Glutamatergic neuron (in vitro differentiated cells): ENCODE measurements at regions not wholly inside any gene's neighbourhood (a gene's known extent, or its start where the extent isn't known, plus 50 kb on each side); places are given as distances from the start of the nearest gene placed in this dataset.
"Not testable (repeated sequence)": the region's sequence is repeated elsewhere in the genome, so short reads cannot be mapped to it uniquely, and the experiment has no call there.

Source experiments
- DNase-seq: peaks from one replicate; pipeline ENCODE4 v3.0.0; 2022
- H3K27ac Mint-ChIP-seq: one replicate; pipeline ENCODE4 v1.8.0; 2020; ENCODE audit warnings: mild to moderate bottlenecking, mixed read lengths, inconsistent platforms; ENCODE audit not compliant: unreplicated experiment
- H3K27me3 Mint-ChIP-seq: one replicate; pipeline ENCODE4 v1.8.0; 2020; ENCODE audit warnings: mild to moderate bottlenecking, moderate library complexity, mixed read lengths, inconsistent platforms; ENCODE audit not compliant: unreplicated experiment
- H3K36me3 Mint-ChIP-seq: one replicate; pipeline ENCODE4 v1.8.0; 2020; ENCODE audit warnings: mild to moderate bottlenecking, mixed read lengths, inconsistent platforms; ENCODE audit not compliant: unreplicated experiment
- H3K4me1 Mint-ChIP-seq: one replicate; pipeline ENCODE4 v1.8.0; 2020; ENCODE audit warnings: mild to moderate bottlenecking, low read depth, mixed read lengths, inconsistent platforms; ENCODE audit not compliant: unreplicated experiment
- H3K4me3 Mint-ChIP-seq: one replicate; pipeline ENCODE4 v1.8.0; 2020; ENCODE audit warnings: mild to moderate bottlenecking, mixed read lengths, inconsistent platforms; ENCODE audit not compliant: unreplicated experiment
- H3K9me3 Mint-ChIP-seq: one replicate; pipeline ENCODE4 v1.8.0; 2020; ENCODE audit warnings: mild to moderate bottlenecking, moderate library complexity, mixed read lengths, inconsistent platforms; ENCODE audit not compliant: unreplicated experiment
- TF ChIP-seq, protein P1 (sequence below): fragments of 200-600 bp; sonication (generic); IDR thresholded peaks from one replicate; pipeline ENCODE4 v1.5.0; 2021; ENCODE audit not compliant: partially characterized antibody, unreplicated experiment

DNA sequence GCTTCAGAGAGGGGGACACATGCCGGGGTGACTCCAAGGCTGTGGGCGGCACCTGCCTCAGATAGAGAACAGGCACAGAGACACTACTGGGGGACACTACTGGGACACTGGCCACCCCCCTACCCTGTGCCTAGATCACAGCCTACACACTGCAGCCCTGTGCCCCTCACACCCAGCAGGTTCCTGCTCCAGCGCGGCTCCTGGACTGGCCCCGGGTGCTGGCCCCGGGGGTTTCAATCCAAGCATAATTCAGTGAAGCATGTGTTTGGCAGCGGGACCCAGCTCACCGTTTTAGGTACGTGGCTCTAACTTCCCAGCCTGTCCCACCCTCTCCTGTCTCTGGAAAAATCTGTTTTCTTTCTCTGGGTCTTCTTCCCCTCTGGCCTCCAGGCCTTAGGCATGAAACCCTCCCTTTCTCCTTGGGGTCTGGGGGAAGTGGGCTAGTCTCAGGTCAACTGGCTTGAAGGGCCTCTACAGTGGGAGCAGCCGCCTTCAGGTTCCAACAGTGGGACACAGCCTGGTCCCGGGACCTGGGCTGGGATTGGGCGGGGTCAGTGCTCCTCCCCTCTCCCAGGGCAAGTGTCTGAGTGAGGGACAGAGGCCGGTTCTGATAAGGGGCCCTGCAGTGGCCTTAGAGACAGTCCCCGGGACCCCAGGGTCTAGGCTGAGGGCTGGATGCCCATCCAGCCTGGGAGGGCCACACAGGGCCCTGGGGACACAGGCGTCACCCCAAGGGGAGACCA, 98.8 kb downstream of the CRYBB2 start:
- no peak overlapping the region for H3K27ac Mint-ChIP-seq
- peaks cover 3% of the 10 kb centered on the region for H3K9me3 Mint-ChIP-seq
- DNase-seq, result no peak
- H3K36me3 Mint-ChIP-seq, result peaks cover 5% of the 10 kb centered on the region
- TF ChIP-seq, protein P1, sequence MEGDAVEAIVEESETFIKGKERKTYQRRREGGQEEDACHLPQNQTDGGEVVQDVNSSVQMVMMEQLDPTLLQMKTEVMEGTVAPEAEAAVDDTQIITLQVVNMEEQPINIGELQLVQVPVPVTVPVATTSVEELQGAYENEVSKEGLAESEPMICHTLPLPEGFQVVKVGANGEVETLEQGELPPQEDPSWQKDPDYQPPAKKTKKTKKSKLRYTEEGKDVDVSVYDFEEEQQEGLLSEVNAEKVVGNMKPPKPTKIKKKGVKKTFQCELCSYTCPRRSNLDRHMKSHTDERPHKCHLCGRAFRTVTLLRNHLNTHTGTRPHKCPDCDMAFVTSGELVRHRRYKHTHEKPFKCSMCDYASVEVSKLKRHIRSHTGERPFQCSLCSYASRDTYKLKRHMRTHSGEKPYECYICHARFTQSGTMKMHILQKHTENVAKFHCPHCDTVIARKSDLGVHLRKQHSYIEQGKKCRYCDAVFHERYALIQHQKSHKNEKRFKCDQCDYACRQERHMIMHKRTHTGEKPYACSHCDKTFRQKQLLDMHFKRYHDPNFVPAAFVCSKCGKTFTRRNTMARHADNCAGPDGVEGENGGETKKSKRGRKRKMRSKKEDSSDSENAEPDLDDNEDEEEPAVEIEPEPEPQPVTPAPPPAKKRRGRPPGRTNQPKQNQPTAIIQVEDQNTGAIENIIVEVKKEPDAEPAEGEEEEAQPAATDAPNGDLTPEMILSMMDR, result no peak
- peaks cover 5% of the 10 kb centered on the region for H3K27me3 Mint-ChIP-seq
- H3K4me1 Mint-ChIP-seq, result no peaks in the 10 kb centered on the region
- H3K4me3 Mint-ChIP-seq, result no peak overlapping the region

DNA sequence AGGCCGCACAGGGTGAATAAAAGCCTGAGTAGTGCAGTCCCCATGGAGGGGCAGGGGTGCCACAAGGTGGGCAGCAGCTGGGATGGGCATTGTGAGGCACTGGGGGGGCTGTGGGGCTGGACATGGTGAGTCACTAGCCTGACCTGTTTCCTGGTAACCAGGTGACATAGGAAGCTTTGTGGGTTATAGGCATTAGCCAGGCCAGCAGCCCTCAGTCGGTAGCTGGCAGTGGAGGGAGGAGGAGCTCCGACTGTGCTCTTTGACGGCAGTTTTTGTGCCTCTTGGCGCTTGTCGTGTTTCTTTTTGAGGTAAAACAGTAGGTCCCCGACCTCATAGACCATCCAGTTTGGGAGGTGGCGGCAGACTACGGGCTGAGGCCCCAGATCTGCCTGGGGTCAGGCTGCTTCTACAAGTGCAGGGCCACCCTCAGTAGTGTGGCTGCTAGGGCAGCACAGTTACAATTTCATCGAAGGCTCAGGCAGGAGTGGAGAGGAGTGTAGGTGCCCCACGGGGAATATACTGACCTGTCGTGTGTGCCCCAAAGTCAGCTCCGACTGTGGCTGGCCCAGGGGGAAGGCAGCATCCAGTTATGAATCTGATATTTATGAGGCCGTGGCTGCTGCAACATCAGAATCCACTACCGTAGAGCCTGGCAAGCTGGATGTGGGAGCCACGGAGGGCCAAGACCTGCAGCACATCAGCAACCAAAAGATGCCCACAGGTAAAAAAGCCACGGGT, 107.7 kb downstream of the CRYBB2 start:
- TF ChIP-seq, protein P1, result no peak
- Mint-ChIP-seq H3K36me3 (no peaks in the 10 kb centered on the region), H3K9me3 (no peaks in the 10 kb centered on the region), H3K27me3 (no peaks in the 10 kb centered on the region), H3K4me1 (no peaks in the 10 kb centered on the region), H3K27ac (no peak overlapping the region), H3K4me3 (no peak overlapping the region)
- DNase-seq, result no peak

DNA sequence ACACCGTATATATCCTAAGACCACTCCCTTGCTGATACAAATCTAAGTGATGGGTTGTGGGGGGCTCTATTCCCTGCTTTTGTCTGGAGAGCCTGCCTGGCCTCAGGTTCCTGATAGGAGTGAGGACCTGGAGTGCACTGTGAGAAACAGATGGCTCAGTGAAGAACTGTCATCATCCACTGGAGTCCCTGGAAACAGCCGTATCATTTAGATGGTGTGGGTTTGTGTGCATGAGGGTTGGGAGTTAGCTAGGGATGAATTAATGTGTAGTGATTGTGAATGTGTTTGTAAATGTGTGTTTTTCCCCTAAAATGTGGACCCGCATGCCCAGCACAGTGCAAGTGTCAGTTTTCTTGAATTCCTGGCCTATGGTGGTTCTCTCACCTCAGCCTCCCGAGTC, 111.6 kb downstream of the CRYBB2 start:
- Mint-ChIP-seq H3K27me3 (peaks cover 4% of the 10 kb centered on the region), H3K36me3 (no peaks in the 10 kb centered on the region), H3K4me1 (no peaks in the 10 kb centered on the region), H3K9me3 (peaks cover 2% of the 10 kb centered on the region), H3K4me3 (no peak overlapping the region), H3K27ac (no peak overlapping the region)
- DNase-seq, result no peak
- TF ChIP-seq, protein P1, result no peak

DNA sequence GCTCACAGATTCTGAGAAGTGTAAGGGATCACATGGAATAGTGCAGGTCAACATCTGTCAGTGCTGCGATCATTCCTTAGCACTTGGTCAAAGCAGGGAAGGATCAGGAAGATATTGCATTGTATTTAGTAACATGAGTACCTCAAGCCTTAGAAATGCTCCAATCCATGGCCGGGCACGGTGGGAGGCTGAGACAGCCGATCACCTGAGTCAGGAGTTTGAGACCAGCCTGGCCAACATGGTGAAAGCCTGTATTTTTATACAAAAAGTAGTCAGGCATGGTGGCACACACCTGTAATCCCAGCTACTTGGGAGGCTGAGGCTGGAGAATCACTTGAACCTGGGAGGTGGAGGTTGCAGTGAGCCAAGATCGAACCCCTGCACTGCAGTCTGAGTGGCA, 112.5 kb downstream of the CRYBB2 start:
- not testable (repeated sequence) for H3K4me1 Mint-ChIP-seq, DNase-seq, H3K9me3 Mint-ChIP-seq, H3K27me3 Mint-ChIP-seq, H3K4me3 Mint-ChIP-seq, H3K36me3 Mint-ChIP-seq, H3K27ac Mint-ChIP-seq

DNA sequence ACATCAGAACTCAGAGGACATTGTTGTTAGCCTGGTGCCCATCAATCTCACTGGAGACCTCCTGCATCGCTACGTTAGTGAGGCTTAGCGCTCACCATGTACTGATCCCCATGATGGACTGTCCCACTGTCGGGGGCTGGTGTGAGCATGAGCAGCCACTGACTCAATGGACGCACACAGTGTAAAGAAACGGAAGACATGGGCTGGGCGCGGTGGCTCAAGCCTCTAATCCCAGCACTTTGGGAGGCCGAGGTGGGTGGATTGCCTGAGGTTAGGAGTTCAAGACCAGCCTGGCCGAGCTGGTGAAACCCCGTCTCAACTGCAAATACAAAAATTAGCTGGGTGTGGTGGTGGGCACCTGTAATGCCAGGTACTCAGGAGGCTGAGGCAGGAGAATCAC, 112.9 kb downstream of the CRYBB2 start:
- Mint-ChIP-seq H3K36me3 (no peaks in the 10 kb centered on the region), H3K4me1 (no peaks in the 10 kb centered on the region), H3K4me3 (no peak overlapping the region), H3K27ac (no peak overlapping the region), H3K9me3 (peaks cover 2% of the 10 kb centered on the region), H3K27me3 (peaks cover 4% of the 10 kb centered on the region)
- no peak for DNase-seq
- TF ChIP-seq, protein P1, result no peak
